Loucy (cell line): ENCODE measurements at regions not wholly inside any gene's neighbourhood (a gene's known extent, or its start where the extent isn't known, plus 50 kb on each side); places are given as distances from the start of the nearest gene placed in this dataset.

Experiments
- H2AFZ ChIP-seq: fragments of 200-600 bp; sonication (generic); 2 replicates; pipeline ENCODE4 v1.6.0; 2016; ENCODE audit warnings: antibody characterized with exemption, mild to moderate bottlenecking, low read length, moderate library complexity
- H3F3A ChIP-seq: fragments of 200-600 bp; 2 replicates; pipeline ENCODE4 v1.6.0; 2016; ENCODE audit warnings: antibody characterized with exemption, low read depth, mild to moderate bottlenecking
- H3K27me3 ChIP-seq: fragments of 200-600 bp; sonication (generic); 2 replicates; pipeline ENCODE4 v1.6.1; 2014; ENCODE audit warnings: low read length, mild to moderate bottlenecking; ENCODE audit not compliant: insufficient read depth, poor library complexity, severe bottlenecking
- H3K36me3 ChIP-seq: fragments of 200-600 bp; sonication (generic); 2 replicates; pipeline ENCODE4 v1.6.1; 2016; ENCODE audit warnings: low read length; ENCODE audit not compliant: insufficient read depth
- H3K4me1 ChIP-seq: fragments of 200-600 bp; sonication (generic); 2 replicates; pipeline ENCODE4 v1.5.1; 2014; ENCODE audit warnings: low read length, mild to moderate bottlenecking; ENCODE audit not compliant: insufficient read depth, poor library complexity, severe bottlenecking
- H3K4me2 ChIP-seq: fragments of 200-600 bp; sonication (generic); 2 replicates; pipeline ENCODE4 v1.6.0; 2014; ENCODE audit warnings: antibody characterized with exemption, low read length, low read depth, mild to moderate bottlenecking; ENCODE audit not compliant: poor library complexity, severe bottlenecking
- H3K4me3 ChIP-seq: fragments of 200-600 bp; sonication (generic); 2 replicates; pipeline ENCODE4 v1.5.1; 2014; ENCODE audit warnings: low read length, mild to moderate bottlenecking, mixed read lengths; ENCODE audit not compliant: poor library complexity, severe bottlenecking
- H3K79me2 ChIP-seq: fragments of 200-600 bp; sonication (generic); 2 replicates; pipeline ENCODE4 v1.6.1; 2014; ENCODE audit warnings: low read length; ENCODE audit not compliant: insufficient read depth
- H3K9ac ChIP-seq: fragments of 200-600 bp; sonication (generic); 2 replicates; pipeline ENCODE4 v1.6.0; 2014; ENCODE audit warnings: mild to moderate bottlenecking, low read depth, low read length, moderate library complexity; ENCODE audit not compliant: poor library complexity, severe bottlenecking
- H3K9me2 ChIP-seq: fragments of 200-600 bp; sonication (generic); replicated peaks from 2 replicates; pipeline ENCODE4 v1.6.1; 2016; ENCODE audit warnings: low read depth, low read length, mixed read lengths
- H3K9me3 ChIP-seq: fragments of 200-600 bp; sonication (generic); 2 replicates; pipeline ENCODE4 v1.6.1; 2014; ENCODE audit warnings: mild to moderate bottlenecking, antibody characterized with exemption, low read length, low read depth; ENCODE audit not compliant: insufficient read depth
- H4K20me1 ChIP-seq: fragments of 200-600 bp; sonication (generic); 2 replicates; pipeline ENCODE4 v1.6.0; 2014; ENCODE audit warnings: antibody characterized with exemption, low read length, mild to moderate bottlenecking; ENCODE audit not compliant: insufficient read depth, poor library complexity, severe bottlenecking
- EZH2phosphoT487 ChIP-seq: fragments of 200-600 bp; IDR thresholded peaks from 2 replicates; pipeline ENCODE4 v1.6.1; 2018; ENCODE audit warnings: antibody characterized with exemption, mild to moderate bottlenecking, moderate library complexity, borderline replicate concordance
- TF ChIP-seq, protein P1 (sequence below): fragments of 200-600 bp; sonication (generic); conservative IDR thresholded peaks from 2 replicates; pipeline ENCODE4 v1.5.1; 2014; ENCODE audit warnings: mild to moderate bottlenecking, antibody characterized with exemption, low read length

DNA sequence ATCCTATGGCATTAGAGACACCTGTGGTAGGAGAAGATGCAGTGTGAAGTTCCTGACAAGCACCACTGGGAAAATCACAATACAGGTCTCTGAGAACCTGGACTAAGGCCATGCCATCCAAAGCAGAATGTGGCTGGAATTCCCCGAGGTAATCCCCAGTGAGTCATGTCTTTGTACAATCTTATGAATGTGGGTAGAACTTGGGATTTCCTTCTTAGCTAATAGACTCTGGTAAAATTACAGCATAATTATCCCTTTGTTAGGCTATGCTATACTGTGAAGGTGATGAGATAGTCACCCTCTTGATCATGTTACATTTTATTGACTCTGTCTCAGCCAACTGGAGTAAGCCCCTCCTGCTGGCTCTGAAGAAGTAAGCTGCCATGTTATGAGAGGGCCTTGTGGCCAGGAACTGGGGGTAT is 224.3 kb upstream of the DCN start:
- TF ChIP-seq, protein P1, sequence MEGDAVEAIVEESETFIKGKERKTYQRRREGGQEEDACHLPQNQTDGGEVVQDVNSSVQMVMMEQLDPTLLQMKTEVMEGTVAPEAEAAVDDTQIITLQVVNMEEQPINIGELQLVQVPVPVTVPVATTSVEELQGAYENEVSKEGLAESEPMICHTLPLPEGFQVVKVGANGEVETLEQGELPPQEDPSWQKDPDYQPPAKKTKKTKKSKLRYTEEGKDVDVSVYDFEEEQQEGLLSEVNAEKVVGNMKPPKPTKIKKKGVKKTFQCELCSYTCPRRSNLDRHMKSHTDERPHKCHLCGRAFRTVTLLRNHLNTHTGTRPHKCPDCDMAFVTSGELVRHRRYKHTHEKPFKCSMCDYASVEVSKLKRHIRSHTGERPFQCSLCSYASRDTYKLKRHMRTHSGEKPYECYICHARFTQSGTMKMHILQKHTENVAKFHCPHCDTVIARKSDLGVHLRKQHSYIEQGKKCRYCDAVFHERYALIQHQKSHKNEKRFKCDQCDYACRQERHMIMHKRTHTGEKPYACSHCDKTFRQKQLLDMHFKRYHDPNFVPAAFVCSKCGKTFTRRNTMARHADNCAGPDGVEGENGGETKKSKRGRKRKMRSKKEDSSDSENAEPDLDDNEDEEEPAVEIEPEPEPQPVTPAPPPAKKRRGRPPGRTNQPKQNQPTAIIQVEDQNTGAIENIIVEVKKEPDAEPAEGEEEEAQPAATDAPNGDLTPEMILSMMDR, result no peak
- no peak for TF ChIP-seq EZH2phosphoT487
- Histone ChIP-seq H3K4me2 (no peak overlapping the region), H3K9me2 (no peaks in the 10 kb centered on the region), H3K4me1 (no peaks in the 10 kb centered on the region), H3K9ac (no peak overlapping the region), H3K9me3 (no peaks in the 10 kb centered on the region), H2AFZ (no peak overlapping the region), H3K27me3 (no peaks in the 10 kb centered on the region), H3K79me2 (no peaks in the 10 kb centered on the region), H3K36me3 (no peaks in the 10 kb centered on the region), H3F3A (no peaks in the 10 kb centered on the region), H3K4me3 (no peak overlapping the region), H4K20me1 (no peaks in the 10 kb centered on the region)

DNA sequence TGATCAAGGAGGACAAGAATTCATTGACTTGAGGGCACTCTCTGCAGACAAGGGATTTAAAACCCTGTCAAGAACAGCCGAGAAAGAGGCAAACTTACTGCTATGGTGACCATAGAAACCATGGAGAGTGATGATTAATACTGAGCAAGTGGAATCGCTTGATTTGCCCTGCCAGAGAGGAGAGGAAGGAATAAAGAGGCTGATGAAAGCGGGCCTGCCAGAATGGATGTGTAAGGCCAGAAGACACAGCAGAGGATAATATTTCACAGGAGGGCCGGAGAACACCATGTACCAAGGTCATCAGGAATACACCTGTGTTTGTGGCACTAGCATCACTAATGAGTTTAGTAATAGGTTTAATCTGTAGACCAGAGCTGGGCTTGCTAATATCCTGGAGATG is 221.8 kb upstream of the DCN start:
- no peaks in the 10 kb centered on the region for H3K79me2 ChIP-seq

DNA sequence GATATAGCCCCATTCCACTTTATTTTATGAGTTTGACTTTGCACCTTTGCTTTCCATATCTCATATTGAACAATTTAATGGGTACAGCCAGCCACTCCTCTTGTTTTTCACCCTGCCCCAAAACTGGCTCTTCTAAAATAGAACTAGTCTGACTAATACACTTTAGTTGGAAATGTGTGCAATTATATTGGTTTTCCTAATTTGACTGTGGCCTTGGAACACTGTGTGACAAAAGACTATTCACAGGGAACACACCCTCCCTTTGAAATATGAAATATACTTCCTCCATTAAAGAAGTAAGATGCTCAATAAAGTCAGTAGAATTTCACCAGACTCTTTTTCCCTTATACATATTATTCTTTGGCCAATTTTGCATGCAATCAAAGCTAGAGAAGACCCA is 218.6 kb upstream of the DCN start:
- no peak for TF ChIP-seq EZH2phosphoT487
- TF ChIP-seq, protein P1, result no peak
- no peaks in the 10 kb centered on the region for H3K36me3 ChIP-seq
- no peak overlapping the region for H3K4me2 ChIP-seq
- no peaks in the 10 kb centered on the region for H3K27me3 ChIP-seq
- H3K4me1 ChIP-seq, result no peaks in the 10 kb centered on the region
- H3K4me3 ChIP-seq, result no peak overlapping the region
- no peaks in the 10 kb centered on the region for H4K20me1 ChIP-seq
- no peaks in the 10 kb centered on the region for H3K9me3 ChIP-seq
- H2AFZ ChIP-seq, result no peak overlapping the region
- no peak overlapping the region for H3K9ac ChIP-seq
- no peaks in the 10 kb centered on the region for H3K9me2 ChIP-seq
- no peaks in the 10 kb centered on the region for H3F3A ChIP-seq
- H3K79me2 ChIP-seq, result no peaks in the 10 kb centered on the region

More for the DNA sequence above, 221.8 kb upstream of the DCN start:
- Histone ChIP-seq H3K27me3 (no peaks in the 10 kb centered on the region), H3K4me3 (no peak overlapping the region), H3K9me3 (no peaks in the 10 kb centered on the region), H3K9me2 (no peaks in the 10 kb centered on the region), H3F3A (no peaks in the 10 kb centered on the region), H3K4me2 (no peak overlapping the region), H2AFZ (no peak overlapping the region), H3K4me1 (no peaks in the 10 kb centered on the region), H4K20me1 (no peaks in the 10 kb centered on the region), H3K9ac (no peak overlapping the region), H3K36me3 (no peaks in the 10 kb centered on the region)
- TF ChIP-seq, protein P1, result no peak
- no peak for TF ChIP-seq EZH2phosphoT487
